Nucleus accumbens (tissue), 56 donors: ENCODE measurements at regions not wholly inside any gene's neighbourhood (a gene's known extent, or its start where the extent isn't known, plus 50 kb on each side); places are given as distances from the start of the nearest gene placed in this dataset.
"Not testable (repeated sequence)": the region's sequence is repeated elsewhere in the genome, so short reads cannot be mapped to it uniquely, and the experiment has no call there.

Source experiments
- DNase-seq, 56 donors: peaks; one replicate each; lab custom pipeline; 2025; lab: John Stamatoyannopoulos, UW

DNA sequence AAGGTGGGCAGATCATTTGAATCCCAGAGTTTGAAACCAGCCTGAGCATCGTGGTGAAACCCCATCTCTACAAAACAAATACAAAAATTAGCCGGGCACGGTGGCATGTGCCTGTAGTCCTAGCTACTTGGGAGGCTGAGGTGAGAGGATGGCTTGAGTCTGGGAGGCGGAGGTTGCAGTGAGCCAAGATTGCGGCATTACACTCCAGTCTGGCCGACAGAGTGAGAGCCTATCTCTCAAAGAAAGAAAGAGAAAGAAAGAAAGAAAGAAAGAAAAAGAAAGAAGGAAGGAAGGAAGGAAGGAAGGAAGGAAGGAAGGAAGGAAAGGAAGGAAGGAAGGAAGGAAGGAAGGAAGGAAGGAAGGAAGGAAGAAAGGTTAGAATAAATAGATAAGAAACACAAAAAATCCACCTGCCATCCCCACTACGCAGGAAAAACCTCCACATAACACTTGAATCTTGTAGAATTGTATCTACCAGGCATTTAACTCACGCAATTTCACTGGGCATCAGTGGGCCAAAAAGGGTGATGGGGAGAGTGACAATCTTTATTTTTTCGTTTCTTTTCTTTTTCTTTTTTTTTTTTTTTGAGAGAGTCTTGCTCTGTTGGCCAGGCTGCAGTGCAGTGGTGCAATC is 58.3 kb upstream of the PTPN1 start:
- DNase-seq = not testable (repeated sequence)

DNA sequence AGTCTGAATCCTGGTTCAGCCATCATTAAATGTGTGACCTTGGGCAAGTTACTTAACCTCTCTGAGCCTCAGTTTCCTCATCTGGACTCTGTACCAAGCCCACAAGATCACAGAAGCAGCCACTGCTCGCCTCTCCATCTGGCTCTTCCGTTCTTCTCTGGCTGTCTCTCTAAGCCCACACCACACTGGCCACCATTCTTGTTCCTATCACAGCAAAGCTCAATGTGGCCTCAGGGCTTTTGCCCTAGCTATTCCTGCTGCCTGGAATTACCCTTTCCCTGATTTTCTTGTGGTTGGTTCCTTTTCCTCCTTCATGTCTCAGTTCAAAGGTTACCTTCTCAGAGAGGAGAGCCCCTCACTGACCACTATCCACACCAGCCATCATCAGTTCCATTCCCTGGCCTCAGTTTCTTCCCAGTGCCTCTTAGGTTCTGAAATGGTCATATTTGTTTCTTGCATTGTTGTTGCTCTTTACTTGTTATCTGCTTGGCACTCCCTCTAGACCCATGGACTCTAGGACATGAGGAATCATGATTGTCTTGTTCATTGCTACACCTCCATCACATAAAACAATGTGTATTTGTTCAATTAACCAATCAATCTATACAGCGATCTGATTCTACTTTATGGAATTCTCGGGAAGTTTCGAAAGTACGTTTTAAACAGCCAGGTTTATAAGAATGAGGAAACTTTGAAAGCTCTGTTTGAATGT is 56.5 kb upstream of the PTPN1 start:
- no peak for DNase-seq

DNA sequence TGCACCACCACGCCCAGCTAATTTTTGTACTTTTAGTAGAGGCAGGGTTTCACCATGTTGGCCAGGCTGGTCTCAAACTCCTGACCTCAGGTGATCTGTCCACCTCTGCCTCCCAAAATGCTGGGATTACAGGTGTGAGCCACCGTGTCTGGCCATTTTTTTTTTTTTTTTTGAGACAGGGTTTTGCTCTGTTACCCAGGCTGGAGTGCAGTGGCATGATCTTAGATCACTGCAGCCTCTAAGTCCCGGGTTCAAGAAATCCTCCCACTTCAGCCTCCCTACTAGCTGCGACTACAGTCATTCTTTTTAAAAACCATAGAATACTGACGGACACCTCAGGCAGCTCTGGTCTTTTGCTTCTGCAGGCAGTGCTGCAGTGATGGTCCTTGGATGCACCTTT is 54.9 kb upstream of the PTPN1 start:
- not testable (repeated sequence) for DNase-seq

DNA sequence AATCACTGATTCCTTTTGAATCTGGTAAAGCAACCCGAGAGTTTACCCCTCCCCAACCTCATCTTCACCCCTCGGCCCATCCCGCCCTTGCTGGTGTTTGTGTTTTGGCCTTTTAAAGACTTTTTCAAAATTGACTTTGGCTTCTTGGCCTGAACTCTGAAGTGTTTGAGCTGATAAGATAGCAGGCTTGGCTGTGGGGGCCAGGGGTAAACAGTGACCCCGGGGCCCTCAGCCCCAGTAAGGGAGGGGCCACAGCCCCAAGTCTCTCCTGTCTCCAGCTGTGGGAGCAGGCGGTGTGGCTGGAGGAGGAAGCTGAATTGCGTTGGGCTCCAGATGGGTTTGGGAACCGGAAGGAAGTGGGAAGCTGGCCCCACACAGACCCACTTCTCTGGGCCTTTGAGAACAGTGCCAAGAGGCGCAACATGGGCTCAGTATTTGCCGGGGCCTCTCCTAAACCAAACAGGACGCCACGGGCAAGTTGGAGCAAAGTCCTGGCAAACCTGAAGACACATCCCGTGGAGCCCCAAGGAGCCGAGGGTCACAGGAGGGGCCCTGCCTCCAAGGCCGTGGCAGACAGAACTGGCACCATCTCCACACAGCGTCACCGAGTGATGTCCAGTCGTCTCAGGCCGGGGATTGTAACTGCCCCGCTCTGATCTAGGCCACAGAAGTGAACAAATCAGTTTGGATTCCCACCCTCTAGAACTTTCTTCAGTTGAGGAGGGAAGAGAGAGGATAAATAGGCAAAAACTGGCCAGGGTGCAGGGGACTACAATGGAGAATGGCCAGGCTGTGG is 54.3 kb upstream of the PTPN1 start:
- peak in 1 of 56 donors; percentile 2 for DNase-seq

GRCh38 chr20:50456452-50457324 is 53.5 kb upstream of the PTPN1 start:
- DNase-seq = no peak

DNA sequence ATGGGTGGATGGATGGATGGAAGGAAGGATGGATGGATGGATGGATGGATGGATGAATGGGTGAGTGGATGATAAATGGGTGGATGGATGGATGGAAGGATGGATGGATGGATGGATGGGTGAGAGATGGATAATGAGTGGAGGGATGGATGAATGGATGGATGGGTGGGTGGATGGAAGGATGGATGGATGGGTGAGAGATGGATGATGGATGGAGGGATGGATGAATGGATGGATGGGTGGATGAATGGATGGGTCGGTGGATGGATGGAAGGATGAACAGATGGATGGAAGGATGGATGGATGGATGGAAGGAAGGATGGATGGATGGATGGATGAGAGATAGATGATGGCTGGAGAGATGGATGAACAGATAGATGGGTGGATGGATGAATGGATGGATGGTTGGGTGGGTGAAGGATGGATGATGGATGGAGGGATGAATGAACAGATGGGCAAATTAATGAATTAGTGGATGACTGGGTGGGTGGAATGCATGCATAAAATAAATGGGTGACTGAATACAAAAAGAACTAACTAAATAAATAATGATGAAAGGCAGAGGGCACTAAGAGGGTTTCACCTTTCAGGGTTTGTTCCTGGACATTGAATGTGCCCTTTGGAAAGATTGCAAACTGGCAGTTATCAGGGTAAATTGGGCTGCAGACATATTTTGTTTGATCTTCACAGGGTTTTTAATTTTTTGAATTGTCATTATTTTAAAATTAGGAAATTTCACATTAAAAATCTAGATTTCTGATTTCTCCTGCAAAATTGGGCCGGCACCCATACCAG is 50.9 kb upstream of the PTPN1 start:
- DNase-seq = no peak

DNA sequence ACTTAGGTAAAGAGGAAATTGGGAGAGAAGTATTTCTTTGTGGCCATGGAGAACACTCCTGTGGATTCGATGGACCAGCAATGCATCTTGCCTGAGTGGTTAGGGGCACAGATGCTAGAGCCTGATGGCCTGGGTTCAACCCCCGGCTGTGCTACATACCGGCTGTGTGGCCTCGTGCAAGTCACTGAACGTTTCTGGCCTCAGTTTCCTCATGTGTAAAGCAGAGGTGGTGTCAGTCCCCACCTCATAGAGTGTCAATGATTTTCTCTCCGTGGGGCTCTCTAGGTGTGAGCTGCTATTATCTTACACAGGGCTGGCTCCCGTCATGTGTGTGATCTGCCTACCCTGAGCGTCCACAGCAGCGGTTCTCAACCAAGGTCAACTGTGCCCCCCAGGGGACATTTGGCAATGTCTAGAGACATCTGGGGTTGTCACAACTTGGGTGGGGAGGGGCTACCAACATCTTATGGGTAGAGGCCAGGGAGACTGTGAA is 50.0 kb upstream of the PTPN1 start:
- DNase-seq = no peak
